ENCODE measurements at regions not wholly inside any gene's neighbourhood (a gene's known extent, or its start where the extent isn't known, plus 50 kb on each side); places are given as distances from the start of the nearest gene placed in this dataset.

DNA sequence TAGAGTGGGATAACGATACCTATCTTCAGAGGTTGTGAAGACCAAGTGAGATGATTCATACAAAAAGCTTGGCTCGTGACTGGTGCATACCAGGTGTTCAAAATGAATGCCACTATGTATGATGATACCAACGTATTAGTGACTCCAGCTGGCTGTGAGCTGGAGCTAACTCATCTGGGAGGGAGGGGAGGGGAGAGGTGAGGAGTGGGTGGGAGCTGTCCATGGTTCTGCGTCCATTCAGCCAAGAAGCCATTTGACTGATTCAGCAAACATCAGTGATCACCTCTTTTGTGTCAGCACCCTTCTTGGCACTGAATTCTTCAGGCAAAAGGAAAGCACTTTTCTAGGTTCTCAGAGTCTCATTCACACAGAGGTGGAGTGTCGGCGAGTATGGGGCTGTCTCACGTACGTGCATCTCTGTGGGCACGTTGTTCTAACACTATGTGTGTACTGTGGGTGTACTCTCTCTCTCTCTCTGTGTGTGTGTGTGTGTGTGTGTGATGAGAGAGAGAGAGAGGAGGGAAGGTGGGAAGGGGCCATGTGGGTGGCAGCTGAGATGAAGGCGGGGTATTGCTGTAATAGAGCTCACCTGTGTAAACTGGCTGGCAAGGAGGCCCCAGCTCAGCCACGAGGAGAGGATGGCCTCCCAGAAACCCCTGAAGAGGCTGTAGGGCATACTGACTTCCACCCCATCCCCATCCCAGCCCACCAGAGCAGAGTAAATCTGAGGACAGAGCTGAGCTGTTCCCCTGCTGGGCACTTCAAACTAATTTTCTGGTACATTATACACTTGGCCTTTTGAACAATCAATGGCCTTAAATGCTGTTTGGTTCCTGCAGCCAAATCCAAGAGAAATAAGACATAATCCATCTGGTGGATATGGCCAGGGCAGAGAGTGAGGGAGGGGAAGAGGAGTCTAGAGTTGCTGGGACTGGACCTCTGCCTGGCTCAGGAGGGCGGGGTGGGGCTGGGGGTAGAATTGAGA, 96.1 kb upstream of the THY1 start:
- Mint-ChIP-seq H3K27ac (no peak overlapping the region), H3K27me3 (peaks cover 16% of the 10 kb centered on the region), H3K9me3 (no peaks in the 10 kb centered on the region), H3K4me1 (no peaks in the 10 kb centered on the region), H3K4me3 (no peak overlapping the region), H3K36me3 (no peaks in the 10 kb centered on the region)
- no peak for DNase-seq

- DNase-seq = no peak
- Mint-ChIP-seq H3K9me3 (no peaks in the 10 kb centered on the region), H3K36me3 (no peaks in the 10 kb centered on the region), H3K27ac (no peak overlapping the region), H3K4me1 (peaks cover under 1% of the 10 kb centered on the region), H3K27me3 (peaks cover 23% of the 10 kb centered on the region), H3K4me3 (no peak overlapping the region)
These were observed 92.9 kb upstream of the THY1 start for GRCh38 chr11:119515771-119516400.

DNA sequence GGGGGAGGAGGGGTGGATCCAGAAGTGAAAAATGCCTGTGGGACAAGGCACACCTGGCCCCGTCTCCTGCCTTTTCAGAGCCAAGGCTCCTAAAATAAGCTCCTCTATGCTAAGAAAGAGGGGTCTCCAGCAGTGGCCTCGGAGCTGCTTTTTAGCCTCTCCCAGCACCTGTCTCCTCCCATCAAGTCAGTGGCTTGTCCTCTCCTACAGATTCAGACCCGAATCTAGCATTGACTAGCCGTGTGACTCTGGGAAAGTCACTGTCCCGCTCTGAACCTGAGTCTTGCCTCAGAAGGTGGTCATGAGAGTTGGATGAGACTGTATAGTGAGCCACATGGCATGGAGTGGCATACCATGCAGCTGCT, 90.8 kb upstream of the THY1 start:
- Mint-ChIP-seq H3K9me3 (peaks cover 1% of the 10 kb centered on the region), H3K4me3 (no peak overlapping the region), H3K27me3 (peaks cover 20% of the 10 kb centered on the region)

GRCh38 chr11:119513131-119513805, 90.3 kb upstream of the THY1 start:
- peaks cover 16% of the 10 kb centered on the region for H3K4me1 Mint-ChIP-seq
- peaks cover 20% of the 10 kb centered on the region for H3K27me3 Mint-ChIP-seq
- no peak overlapping the region for H3K27ac Mint-ChIP-seq
- no peak for DNase-seq
- peaks cover 1% of the 10 kb centered on the region for H3K9me3 Mint-ChIP-seq
- H3K4me3 Mint-ChIP-seq = no peak overlapping the region
- H3K36me3 Mint-ChIP-seq = no peaks in the 10 kb centered on the region

More for the DNA sequence above, 90.8 kb upstream of the THY1 start:
- Mint-ChIP-seq H3K27ac (no peak overlapping the region), H3K36me3 (no peaks in the 10 kb centered on the region), H3K4me1 (peaks cover 16% of the 10 kb centered on the region)
- DNase-seq = no peak

DNA sequence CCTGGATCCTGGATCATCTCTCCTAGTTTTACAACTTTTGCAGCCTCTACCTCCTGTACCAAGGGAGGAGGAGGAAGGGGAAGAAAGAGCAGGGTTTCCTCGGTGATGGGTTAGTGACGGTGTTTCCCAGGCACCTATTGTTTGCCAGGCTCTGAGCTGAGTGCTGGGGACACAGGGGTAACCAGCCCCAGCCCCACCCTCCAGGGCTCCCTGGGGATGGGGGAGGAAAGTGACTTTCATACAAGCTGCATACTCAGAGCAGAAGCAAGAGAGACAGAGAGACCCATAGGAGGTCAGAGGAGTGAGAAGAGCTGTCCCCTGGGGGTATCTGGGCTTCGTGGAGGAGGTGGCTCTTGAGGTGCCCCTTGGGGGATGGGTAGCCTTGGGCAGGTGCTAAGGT, 89.4 kb upstream of the THY1 start:
- no peak overlapping the region for H3K27ac Mint-ChIP-seq

DNA sequence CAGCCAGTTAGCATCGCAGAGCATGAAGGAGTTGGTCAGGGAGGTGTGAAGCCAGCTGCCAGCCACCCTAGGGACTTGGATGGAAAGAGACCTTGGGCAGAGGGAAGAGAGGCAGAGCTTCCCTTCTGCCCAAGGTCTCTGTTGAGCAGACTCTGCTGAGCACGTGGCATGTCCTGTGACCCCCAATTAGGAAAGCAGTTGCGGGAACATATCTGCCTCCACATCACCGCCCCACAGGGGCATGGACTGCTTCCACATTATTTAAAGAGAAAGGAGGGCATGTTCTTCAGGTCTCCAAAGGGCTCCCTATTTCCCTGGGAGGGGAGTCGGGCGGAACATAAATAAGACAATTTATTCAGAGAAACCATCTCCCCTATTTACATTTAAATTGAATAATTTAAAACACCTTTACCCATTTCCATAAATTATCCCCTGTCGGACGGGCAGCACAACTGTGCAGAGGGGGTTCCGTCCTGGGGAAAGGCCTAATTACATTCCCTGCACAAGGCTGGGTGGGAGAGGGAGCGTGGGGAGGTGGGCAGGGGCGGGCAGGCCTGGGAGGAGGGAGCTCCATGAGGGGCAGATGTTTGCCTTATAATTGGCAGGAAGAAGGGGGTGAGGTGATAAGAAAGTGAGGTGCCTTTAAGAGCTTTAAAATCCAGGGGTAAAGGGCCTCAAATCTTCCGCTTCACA, 88.8 kb upstream of the THY1 start:
- Mint-ChIP-seq H3K36me3 (no peaks in the 10 kb centered on the region), H3K27me3 (peaks cover 13% of the 10 kb centered on the region), H3K27ac (no peak overlapping the region), H3K4me3 (no peak overlapping the region), H3K9me3 (peaks cover 1% of the 10 kb centered on the region), H3K4me1 (peaks cover 16% of the 10 kb centered on the region)
- no peak for DNase-seq

More for the DNA sequence above, 89.4 kb upstream of the THY1 start:
- Mint-ChIP-seq H3K27me3 (peaks cover 17% of the 10 kb centered on the region), H3K36me3 (no peaks in the 10 kb centered on the region), H3K4me1 (peaks cover 16% of the 10 kb centered on the region), H3K4me3 (no peak overlapping the region), H3K9me3 (peaks cover 1% of the 10 kb centered on the region)
- DNase-seq = no peak

GRCh38 chr11:119509969-119510401, 87.0 kb upstream of the THY1 start:
- Mint-ChIP-seq H3K27ac (peak overlapping the region; percentile 72), H3K27me3 (peaks cover 11% of the 10 kb centered on the region), H3K9me3 (peaks cover 1% of the 10 kb centered on the region), H3K36me3 (no peaks in the 10 kb centered on the region), H3K4me3 (no peak overlapping the region), H3K4me1 (peaks cover 16% of the 10 kb centered on the region)
- peak; percentile 50 for DNase-seq

GRCh38 chr11:119509282-119509841, 86.4 kb upstream of the THY1 start:
- H3K4me3 Mint-ChIP-seq = no peak overlapping the region
- peaks cover 1% of the 10 kb centered on the region for H3K9me3 Mint-ChIP-seq
- H3K27ac Mint-ChIP-seq = peak overlapping the region; percentile 16
- H3K4me1 Mint-ChIP-seq = peaks cover 16% of the 10 kb centered on the region
- no peaks in the 10 kb centered on the region for H3K36me3 Mint-ChIP-seq
- peaks cover 11% of the 10 kb centered on the region for H3K27me3 Mint-ChIP-seq
- DNase-seq = peak; percentile 13

- H3K36me3 Mint-ChIP-seq = no peaks in the 10 kb centered on the region
- no peak for DNase-seq
- H3K4me3 Mint-ChIP-seq = no peak overlapping the region
- H3K27ac Mint-ChIP-seq = no peak overlapping the region
- H3K27me3 Mint-ChIP-seq = peaks cover 3% of the 10 kb centered on the region
- peaks cover 16% of the 10 kb centered on the region for H3K4me1 Mint-ChIP-seq
- peaks cover 1% of the 10 kb centered on the region for H3K9me3 Mint-ChIP-seq
These were observed 83.5 kb upstream of the THY1 start for GRCh38 chr11:119506436-119506835.

- no peak overlapping the region for H3K4me3 Mint-ChIP-seq
- peaks cover 1% of the 10 kb centered on the region for H3K9me3 Mint-ChIP-seq
- no peak for DNase-seq
- H3K27ac Mint-ChIP-seq = no peak overlapping the region
- H3K36me3 Mint-ChIP-seq = no peaks in the 10 kb centered on the region
- H3K27me3 Mint-ChIP-seq = peaks cover 3% of the 10 kb centered on the region
- H3K4me1 Mint-ChIP-seq = peaks cover 15% of the 10 kb centered on the region
These were observed 82.9 kb upstream of the THY1 start for GRCh38 chr11:119505861-119506260.

GRCh38 chr11:119505071-119505470, 82.1 kb upstream of the THY1 start:
- peaks cover 1% of the 10 kb centered on the region for H3K9me3 Mint-ChIP-seq
- H3K36me3 Mint-ChIP-seq = no peaks in the 10 kb centered on the region
- no peak overlapping the region for H3K4me3 Mint-ChIP-seq
- DNase-seq = no peak
- peaks cover 8% of the 10 kb centered on the region for H3K4me1 Mint-ChIP-seq
- peaks cover 3% of the 10 kb centered on the region for H3K27me3 Mint-ChIP-seq
- no peak overlapping the region for H3K27ac Mint-ChIP-seq

- Mint-ChIP-seq H3K4me3 (no peak overlapping the region), H3K4me1 (peaks cover 1% of the 10 kb centered on the region), H3K36me3 (no peaks in the 10 kb centered on the region), H3K27ac (no peak overlapping the region), H3K9me3 (peaks cover under 1% of the 10 kb centered on the region), H3K27me3 (peaks cover 3% of the 10 kb centered on the region)
- no peak for DNase-seq
These were observed 81.4 kb upstream of the THY1 start for GRCh38 chr11:119504371-119504770.

- no peak overlapping the region for H3K4me3 Mint-ChIP-seq
- H3K27ac Mint-ChIP-seq = no peak overlapping the region
- no peaks in the 10 kb centered on the region for H3K36me3 Mint-ChIP-seq
- no peaks in the 10 kb centered on the region for H3K4me1 Mint-ChIP-seq
- DNase-seq = no peak
- H3K9me3 Mint-ChIP-seq = no peaks in the 10 kb centered on the region
- peaks cover 3% of the 10 kb centered on the region for H3K27me3 Mint-ChIP-seq
These were observed 78.9 kb upstream of the THY1 start for GRCh38 chr11:119501777-119502405.

DNA sequence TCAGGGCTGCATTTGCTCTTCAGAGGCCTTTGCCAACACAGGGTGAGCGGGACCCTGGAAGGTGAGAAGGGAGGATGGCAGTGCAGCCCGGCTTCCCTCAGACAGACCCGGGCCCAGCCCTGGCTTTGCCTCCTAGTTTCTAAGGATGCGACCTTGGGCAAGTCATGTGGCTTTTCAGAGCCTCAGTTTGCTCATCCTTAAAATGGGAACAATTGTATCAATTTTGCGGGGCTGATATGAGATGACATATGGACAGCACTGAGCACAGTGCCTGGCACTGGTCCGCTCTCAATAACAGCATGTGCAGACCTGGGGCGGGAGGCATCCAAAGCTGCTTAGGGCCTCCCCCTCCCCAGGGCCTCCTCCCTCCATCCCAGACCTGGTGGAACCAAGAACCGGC, 74.7 kb upstream of the THY1 start:
- DNase-seq = no peak
- H3K4me3 Mint-ChIP-seq = no peak overlapping the region
- H3K4me1 Mint-ChIP-seq = no peaks in the 10 kb centered on the region
- no peaks in the 10 kb centered on the region for H3K36me3 Mint-ChIP-seq
- no peaks in the 10 kb centered on the region for H3K27me3 Mint-ChIP-seq
- H3K27ac Mint-ChIP-seq = no peak overlapping the region
- H3K9me3 Mint-ChIP-seq = no peaks in the 10 kb centered on the region

Data from activated naive CD8-positive, alpha-beta T cell treated with anti-CD3 and anti-CD28 coated beads for 36 hours (primary cell).